DMS 273 treated with DMSO at 0.1 percent for 48 hours (cell line): ENCODE measurements at regions not wholly inside any gene's neighbourhood (a gene's known extent, or its start where the extent isn't known, plus 50 kb on each side); places are given as distances from the start of the nearest gene placed in this dataset.

ENCODE experiments used
- DNase-seq: peaks from one replicate; lab custom pipeline; 2025; lab: John Stamatoyannopoulos, UW

DNA sequence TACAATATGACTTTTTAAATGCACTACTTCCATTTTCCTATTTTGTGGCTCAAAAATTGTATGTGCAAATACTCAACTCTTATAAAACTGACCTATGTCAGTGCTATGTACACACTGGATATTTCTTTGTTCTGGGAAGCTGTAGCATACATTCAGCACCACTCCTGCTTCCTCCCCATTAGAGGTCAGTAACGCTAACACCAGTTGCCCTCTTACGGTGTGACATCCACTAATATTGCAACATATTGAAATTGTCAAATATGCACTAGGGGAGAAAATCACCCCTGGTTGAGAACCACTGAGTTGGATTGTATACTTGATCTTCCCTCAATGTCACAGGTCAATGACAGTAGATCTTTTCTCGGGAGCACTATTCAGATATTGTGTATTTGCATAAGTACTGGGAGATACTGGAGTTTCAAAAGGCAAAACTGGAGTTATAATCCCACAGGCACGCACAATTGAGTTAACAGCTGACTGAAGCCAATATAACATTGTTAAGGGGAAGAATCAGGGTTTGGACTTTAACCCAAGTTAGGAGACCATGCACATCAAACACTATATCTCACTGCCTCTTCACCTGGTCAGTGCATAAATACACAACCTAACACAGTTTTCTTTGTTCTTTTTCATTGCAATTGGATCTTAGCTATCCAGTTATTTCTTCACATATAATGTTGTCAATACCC lies 1276.5 kb upstream of the MIR17HG start:
- DNase-seq = no peak

DNA sequence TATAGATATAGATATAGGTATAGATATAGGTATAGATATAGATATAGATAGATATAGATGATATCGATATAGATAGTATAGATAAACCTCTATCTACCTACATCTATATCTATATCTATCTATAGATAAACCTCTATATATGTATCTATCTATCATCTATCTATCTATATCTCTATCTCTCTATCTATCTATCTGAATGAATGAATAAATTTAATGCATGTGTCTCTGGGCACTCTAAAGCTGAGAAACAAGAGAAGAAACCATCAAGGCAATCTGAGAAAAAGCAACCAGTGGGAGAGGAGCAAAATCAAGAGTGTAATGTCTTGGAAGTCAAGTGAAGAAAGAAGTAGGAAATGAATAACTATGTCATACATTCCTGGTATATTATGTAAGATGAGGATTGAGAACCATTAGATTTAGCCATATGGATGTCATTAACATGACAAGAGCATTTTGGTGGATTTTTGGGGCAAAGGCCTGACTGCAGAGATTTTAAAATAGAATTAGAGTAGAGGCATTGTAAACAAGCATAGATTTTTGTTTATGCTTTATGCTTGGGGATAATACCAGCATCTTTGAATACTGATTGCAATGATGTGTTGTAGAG lies 1262.7 kb upstream of the MIR17HG start:
- no peak for DNase-seq

DNA sequence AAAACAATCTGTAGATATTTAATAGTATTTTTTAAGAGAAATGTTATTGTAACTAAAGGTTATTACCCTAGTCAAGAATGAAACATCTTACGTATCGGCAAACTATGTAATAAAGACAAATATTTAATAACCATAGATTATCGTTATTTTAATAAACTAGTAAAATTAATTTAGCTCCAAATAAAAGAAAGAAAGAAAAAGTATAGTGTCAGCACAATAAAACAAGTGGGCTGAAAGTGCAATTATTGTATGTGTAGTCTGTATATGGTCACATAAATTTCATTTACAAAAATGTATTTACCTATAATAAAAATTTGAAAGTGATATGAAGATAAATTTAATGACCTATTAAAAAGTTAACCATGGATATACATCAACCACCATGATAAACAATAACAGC lies 1258.4 kb upstream of the MIR17HG start:
- DNase-seq = no peak

DNA sequence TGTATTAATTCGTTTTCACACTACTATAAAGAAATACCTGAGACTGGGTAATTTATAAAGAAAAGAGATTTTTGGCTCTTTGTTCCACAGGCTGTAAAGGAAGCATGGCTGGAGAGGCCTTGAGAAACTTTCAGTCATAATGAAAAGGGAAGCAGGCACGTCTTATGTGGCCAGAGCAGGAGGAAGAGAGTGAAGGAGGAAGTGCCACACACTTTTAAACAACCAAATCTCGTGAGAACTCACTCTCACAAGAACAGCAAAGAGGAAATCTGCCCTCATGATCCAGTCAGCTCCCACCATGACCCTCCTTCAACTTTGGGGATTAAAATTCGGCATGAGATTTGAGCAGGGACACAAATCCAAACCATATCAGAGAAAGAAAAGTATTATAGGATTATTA lies 1255.9 kb upstream of the MIR17HG start:
- no peak for DNase-seq

DNA sequence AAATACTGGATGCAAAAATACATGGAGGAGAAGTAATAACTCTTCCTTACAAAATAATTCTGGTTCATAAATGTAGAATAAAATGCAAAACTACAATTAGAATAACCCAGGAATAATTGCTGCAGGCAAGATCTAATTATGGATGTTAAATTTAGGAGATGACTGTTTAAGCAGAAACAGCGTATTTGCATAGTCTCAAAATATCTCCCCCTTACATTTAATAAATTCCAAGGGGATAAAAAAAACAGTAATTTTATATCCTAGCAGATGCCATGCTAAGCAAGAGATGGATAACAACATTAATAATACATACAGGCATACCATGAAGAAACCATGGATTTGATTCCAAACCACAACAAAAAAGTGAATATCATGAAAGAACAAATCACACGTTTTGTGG lies 1253.1 kb upstream of the MIR17HG start:
- no peak for DNase-seq

DNA sequence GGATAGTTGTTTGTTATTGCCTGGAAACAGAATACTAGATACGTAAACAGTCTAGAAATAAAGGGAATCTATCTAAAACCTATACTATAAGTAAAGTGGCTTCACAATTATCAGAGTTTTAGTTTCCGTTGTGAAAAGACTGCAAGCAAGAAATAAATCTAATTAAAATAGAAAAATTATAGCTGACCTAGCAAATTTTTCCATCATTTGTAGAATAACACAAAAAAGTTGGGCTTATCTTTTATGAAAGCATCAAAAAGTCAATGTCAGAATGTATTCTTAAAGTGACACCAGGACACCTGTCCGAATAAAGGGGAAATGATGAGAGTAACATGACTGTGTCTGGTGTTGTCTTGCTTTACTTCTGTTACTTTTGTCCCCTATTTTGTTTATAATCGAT lies 1248.9 kb upstream of the MIR17HG start:
- DNase-seq = no peak

DNA sequence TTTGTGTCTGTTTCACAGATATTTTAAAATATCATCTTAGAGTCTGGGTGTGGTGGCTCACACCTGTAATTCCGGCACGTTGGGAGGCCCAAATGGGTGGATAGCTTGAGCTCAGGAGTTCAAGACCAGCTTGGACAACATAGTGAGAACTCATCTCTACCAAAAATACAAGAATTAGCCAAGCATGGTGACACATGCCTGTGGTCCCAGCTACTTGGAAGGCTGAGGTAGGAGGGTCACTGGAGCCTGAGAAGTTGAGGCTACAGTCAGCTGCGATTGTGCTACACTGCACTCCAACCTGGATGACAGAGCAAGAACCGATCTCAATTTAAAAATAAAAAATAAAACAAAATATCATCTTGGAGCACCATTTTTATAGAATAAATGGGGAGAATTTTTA lies 1247.6 kb upstream of the MIR17HG start:
- DNase-seq = no peak

DNA sequence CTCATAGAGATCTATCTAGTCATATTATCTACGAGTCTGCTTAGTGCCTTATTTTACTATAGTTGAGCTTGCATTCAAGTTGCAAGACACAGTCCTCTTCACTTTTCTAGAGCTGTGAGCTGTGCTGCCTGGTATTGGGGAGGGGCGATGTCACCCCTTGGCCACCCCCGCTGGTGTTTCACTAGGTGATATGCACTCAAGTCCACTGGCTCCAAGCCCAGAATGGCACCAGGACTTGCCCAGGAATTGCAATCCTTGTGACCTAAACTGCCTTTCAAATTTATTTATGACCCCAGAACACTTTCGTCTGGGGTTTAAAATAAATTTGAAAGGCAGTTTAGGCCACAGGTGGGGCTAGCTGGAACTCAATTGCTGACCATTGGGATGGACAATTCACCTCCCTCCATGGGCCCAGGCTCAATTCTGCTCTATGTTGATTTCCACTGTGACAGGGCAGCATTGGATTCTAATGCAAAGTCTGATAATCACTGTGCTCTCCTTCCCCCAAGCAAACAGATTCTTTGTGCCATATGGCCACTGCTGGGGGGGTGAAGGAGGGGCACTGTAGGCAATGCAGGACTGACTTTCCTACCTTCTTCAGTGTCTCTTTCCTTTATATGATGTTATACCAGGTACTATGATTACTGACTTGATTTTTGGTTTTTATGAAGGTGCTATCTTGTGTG lies 1244.2 kb upstream of the MIR17HG start:
- DNase-seq = no peak

DNA sequence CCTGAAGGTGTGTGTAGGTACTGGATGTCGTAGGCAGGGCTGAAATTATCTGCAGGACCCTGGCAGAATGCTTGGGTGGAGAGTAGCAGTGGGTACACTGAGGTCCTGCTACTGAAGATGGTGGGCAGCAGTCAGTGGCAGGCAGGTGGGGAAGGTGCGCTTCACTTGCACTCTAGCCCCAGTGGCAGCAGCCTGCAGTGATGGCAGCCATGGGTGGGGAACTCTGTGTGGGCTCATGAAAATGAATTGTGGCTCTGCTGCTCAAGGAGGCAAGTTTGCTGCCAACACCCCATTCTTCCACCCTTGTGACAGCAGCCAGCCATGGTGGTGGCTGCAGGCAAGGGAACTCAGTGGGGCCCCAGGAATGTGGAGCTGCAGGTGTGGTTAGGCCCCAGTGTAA lies 1242.7 kb upstream of the MIR17HG start:
- DNase-seq = no peak

DNA sequence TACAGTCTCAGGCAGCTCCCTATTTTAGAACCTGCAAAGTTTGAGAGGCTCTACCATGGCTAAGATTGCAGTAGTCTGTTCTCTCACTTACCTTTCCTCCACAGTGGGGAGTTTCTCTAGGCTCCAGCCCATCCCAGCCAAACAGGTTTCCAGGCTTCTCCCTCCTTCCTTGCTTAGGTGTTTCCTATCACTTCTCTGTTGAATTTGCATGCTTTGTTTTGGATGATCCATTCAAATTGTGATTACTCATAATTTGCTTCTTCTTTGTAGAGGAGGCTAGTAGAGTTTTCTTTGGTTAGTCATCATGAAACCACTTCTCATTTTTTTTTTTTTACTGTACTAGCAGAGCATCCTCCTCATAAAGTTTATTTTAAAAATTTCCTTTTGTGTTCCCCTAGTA lies 1242.2 kb upstream of the MIR17HG start:
- DNase-seq = no peak

DNA sequence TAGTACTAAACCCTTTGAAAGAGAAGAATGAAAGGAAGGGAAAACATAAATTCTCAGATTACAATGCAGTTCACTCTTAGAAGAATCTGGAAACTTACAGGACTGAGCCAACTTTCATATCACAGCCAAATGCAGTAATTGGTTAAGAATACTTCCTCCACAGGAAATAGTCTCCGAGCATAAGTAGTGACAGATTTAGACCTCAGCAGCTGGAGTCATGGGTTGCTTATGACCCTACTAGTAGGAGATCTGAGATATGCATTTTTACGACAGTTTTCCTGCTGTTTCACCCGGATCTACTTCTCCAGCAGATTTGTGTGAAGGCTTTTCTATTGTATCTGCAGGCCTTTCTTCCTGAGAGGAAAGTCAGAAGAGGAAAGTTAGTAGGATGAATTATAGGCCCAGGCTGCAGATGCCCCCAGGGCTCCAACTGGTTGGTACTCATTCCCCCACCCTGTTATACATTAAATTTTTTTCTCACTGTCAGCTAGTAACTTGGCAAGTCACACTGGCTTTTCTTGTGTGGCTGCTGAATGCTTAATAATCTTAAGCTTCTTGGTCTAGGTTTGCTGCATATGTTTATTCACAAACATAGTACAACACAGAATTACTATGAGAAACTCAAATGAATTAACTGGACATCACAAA lies 1241.5 kb upstream of the MIR17HG start:
- no peak for DNase-seq

DNA sequence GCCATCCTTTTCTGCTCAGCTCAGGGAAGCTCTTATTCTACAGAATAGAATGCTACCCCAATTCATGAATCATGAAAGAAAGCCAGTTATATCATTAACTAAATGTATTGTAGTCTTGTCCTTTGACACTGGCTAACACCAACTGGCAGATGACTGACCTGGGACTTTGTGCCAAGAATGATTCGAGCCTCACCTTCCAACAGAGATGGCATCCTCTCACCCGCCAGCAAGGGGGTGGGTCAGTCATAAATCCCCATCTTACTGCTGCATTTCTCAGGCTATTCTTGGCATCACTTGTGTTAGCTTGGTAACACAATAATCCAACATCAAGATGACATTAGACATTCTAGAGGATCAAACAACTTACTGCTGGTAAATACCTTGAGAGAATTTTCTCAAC lies 1239.8 kb upstream of the MIR17HG start:
- DNase-seq = no peak

DNA sequence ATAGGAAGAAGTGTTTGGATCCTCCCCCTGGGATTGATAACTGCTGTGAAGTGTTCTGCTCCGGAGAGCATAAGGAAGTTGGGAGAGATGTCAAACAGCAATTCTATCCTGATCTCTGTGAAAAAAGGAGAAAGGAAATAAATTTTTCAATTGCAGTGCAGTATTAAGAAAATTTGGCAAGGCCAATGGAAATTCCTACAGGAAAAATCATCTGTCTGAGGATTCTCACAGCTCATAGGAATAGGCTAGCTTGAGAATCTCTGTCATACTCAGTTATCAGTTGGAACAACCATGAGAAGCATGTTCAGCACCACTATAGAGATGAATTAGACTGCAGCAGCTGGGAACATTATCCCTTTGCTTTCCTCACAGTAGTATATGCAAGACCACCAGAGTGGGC lies 1238.9 kb upstream of the MIR17HG start:
- DNase-seq = no peak

DNA sequence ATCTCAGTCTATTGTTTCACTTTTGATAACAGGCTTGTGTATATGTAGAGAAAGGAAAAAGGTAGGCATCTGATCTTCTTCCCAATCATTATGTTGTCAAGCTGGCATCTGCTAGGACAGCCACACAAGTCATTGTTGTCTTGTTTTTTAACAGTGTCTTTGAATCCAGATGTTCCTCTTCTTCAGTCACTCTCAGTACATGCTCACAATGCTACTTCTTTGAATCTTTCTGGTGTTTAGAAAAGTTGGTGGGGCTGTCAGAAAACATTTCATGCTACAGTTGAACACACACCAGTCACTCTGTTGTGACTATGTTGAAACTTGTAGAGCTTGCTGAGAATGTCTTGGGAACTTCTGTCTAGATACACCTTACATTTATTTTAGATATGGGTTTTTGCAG lies 1231.4 kb upstream of the MIR17HG start:
- DNase-seq = no peak

DNA sequence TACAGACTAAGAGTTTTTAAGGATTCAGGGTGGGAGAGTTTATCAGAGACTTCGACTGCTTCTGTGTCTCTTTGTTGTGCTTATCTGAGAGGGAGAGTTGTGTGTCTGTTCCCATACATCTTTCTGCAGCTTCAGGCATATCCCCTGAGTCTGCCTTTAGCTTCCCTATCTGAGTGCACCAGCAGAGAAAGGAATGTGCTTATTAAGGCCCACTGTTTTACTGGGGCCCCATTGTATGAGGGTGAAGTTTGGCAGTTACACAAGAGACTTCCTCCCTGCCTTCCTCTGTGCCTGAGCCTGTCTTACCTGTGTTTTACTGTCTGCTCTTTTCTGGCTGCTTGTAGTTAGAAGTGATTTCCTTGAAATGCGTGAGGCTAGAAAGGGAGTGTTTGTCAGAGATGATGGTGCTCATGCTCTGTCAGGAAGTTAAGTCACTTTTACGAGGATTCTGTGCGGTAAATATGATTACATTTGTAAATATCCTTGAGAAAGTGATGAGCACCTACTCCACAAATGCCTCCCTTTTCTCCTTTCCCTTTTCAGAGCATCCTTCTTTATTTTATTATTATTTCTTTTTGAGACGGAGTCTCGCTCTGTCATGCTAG lies 1228.9 kb upstream of the MIR17HG start:
- DNase-seq = no peak

DNA sequence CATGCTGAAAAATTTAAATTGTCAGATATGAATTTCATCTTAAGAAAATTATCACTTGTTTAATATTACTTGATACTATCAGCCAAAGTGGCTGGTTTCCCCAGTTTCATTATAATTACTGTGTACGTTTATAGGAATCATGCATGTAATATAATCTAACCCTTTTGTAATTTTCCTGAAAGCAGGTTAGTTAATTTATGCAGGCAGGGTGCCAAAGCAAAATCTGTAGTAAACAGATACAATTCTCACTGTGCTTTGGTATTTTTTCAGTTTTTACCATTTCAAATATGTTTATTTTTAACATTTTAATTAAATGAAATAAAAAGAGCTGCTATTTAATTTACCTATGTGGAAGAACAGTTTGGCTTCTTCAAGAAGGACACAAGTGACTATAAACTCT lies 1227.5 kb upstream of the MIR17HG start:
- DNase-seq = no peak

DNA sequence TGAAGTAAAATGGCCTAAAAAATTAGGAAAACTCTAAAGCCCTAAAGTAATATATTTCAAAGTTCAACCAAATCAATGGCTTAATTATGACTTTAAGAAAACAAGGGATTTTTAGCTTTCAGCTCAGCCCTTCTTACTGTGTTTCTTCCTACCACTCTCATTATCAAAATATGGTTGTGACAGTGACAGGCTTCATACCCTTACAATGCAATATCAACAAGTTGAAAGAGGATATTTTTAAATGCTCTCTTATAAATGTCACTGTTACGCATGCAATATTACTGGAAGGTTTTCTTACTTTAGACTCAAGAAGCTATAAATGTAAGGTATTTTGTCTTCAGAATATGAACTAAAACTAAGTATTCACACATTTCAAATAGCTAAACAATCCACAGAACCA lies 1225.7 kb upstream of the MIR17HG start:
- DNase-seq = no peak

DNA sequence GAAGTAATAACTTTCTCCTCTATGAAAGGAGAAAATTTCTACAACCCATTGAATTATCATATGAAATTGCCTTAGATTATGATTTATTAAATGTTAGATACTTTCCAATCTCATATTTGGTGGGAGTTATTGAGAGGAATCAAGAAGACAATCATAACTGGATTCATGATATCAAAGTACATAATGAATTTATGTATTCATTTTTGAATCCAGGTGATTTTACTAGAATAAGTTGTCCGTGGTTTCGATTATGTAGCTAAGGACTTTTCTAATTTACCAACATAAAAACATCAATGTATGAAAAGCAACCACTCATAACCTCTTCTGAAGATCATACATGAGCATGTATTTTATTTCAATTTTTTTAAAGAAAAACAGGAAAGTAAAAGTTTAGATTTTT lies 1225.0 kb upstream of the MIR17HG start:
- no peak for DNase-seq

DNA sequence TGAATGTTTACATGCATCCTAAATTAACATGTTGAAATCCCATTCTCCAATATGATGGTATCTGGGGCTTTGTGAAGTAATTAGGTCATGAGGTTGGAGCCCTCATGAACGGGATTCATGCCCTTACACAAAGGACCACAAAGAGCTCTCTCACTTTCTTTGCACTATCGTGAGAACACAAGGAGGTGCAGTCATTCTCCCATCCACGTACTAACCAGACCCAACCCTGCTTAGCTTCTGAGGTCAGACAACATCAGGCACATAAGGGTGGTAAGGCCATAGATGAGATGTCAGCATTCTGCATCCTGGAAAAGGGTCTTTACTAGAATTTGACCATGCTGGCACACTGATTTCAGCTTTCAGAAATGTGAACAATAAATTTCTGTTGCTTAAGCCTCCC lies 1211.9 kb upstream of the MIR17HG start:
- no peak for DNase-seq

DNA sequence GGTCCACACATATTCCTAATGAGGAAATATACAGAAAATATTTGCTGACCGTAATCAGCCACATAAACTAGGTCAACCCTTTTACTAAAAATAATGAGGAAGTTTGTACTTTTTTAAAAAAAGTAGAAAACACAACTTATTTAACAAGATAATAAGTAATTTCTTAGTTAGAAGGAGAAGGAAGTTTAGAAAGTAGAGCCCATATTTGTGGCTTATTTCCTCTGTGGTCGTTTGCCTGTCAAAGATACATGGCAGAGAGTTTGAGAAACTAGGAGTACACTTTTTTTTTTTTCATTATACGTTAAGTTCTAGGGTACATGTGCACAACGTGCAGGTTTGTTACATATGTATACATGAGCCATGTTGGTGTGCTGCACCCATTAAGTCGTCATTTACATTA lies 1205.2 kb upstream of the MIR17HG start:
- no peak for DNase-seq

DNA sequence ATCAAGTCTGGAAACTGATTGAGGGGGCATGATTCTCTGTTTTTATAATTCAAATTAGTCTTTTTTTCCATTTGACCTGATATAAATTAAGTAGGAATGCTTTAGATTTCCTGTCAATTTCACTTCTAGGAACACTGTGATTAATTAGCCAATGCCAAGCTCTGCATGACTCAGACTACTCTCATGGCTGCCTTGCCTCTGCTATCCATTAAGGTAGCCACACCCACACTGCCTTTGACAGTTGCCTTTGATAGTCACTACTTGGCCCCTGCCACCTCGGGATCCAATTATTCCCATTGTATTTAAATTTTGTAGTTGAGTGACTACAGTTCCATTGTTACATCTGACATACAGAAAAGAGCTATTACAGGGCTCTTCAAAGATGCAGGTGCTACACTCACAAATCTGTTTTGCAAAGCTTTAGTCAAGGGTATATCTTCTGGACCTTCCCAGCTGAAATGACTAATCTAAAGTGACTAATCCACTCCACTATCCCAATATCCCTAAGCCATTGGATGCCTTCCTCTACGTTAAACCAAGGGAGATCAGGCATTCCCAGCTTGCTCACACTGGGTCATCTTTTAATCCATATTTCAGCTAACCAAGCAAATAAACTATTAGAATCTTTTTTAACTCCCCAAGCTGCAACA lies 1193.1 kb upstream of the MIR17HG start:
- DNase-seq = no peak

DNA sequence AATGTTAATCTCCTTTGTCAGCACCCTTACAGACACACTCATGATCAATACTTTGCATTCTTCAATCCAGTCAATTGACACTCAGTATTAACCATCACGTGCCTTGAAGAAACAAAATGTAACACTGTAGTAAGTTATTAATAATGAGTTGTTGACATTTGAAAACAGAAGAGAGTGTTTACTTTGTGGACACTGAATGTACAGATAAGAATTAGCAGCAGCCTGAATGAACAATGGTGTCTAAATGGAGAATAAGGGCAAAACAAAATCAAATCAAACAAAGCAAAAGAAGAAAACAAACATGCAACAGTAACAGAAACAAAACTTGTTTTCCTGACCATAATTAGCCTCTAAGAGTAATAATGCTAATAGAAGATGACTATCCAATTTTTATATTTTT lies 1191.1 kb upstream of the MIR17HG start:
- DNase-seq = no peak
